ENCODE measurements at regions not wholly inside any gene's neighbourhood (a gene's known extent, or its start where the extent isn't known, plus 50 kb on each side); places are given as distances from the start of the nearest gene placed in this dataset.

GRCh38 chr18:73797419-73797818, 350.2 kb downstream of the FBXO15 start:
- peaks cover 12% of the 10 kb centered on the region for H3K4me1 Mint-ChIP-seq (ENCODE audit: low read depth)
- TF ChIP-seq, protein P1, sequence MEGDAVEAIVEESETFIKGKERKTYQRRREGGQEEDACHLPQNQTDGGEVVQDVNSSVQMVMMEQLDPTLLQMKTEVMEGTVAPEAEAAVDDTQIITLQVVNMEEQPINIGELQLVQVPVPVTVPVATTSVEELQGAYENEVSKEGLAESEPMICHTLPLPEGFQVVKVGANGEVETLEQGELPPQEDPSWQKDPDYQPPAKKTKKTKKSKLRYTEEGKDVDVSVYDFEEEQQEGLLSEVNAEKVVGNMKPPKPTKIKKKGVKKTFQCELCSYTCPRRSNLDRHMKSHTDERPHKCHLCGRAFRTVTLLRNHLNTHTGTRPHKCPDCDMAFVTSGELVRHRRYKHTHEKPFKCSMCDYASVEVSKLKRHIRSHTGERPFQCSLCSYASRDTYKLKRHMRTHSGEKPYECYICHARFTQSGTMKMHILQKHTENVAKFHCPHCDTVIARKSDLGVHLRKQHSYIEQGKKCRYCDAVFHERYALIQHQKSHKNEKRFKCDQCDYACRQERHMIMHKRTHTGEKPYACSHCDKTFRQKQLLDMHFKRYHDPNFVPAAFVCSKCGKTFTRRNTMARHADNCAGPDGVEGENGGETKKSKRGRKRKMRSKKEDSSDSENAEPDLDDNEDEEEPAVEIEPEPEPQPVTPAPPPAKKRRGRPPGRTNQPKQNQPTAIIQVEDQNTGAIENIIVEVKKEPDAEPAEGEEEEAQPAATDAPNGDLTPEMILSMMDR (IDR thresholded peaks at IDR 0.05; ENCODE audit: unreplicated experiment), result no peak
- no peaks in the 10 kb centered on the region for H3K27me3 Mint-ChIP-seq
- H3K27ac Mint-ChIP-seq, result no peak overlapping the region
- no peak for DNase-seq (ENCODE audit: low spot score, unreplicated experiment)
- H3K9me3 Mint-ChIP-seq (ENCODE audit: low read depth), result peaks cover 4% of the 10 kb centered on the region
- no peak overlapping the region for H3K4me3 Mint-ChIP-seq (ENCODE audit: low read depth)
- no peaks in the 10 kb centered on the region for H3K36me3 Mint-ChIP-seq (ENCODE audit: insufficient read depth)

DNA sequence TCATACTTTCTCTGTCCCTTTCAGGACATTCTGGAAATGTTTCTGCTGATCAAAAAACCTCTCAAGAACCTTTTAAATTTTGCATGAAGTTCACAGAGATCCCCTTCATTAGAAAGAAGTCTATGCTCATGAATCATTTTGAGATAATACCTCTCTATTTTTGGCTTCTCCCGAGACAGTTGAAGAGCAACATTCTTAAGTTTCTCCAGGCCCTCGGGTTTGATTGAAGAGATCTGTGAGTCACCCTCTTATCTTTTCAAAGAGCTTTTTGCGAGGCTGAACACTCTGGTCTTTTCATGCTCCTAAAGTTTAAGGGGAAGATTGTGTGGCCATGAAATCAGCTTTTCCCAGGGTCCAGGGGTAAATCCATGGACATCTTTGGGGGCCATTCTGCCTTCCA, 354.2 kb downstream of the FBXO15 start:
- TF ChIP-seq, protein P1 (IDR thresholded peaks at IDR 0.05; ENCODE audit: unreplicated experiment), result no peak
- Mint-ChIP-seq H3K4me1 (ENCODE audit: low read depth) (peaks cover 3% of the 10 kb centered on the region), H3K27ac (no peak overlapping the region), H3K9me3 (ENCODE audit: low read depth) (peaks cover 4% of the 10 kb centered on the region), H3K4me3 (ENCODE audit: low read depth) (no peak overlapping the region), H3K36me3 (ENCODE audit: insufficient read depth) (no peaks in the 10 kb centered on the region), H3K27me3 (no peaks in the 10 kb centered on the region)
- DNase-seq (ENCODE audit: low spot score, unreplicated experiment), result no peak

DNA sequence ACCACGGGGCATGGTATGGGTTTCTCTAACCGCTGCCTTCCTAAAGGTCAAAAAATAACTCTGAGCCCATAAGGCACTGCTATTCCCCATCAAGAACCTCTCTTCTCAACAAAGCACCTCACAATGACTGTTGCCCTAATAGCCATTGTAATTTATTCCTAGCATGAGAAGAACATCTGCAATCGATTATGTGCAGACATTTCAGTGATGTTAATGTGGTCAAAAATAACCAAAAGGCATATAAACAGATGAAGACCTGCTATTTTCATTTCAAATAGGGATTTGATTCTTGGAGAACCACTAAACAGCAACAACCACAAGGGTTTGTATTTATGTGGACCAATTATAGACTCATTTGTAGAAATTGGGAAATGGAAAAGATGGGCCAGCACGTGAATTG, 356.6 kb downstream of the FBXO15 start:
- TF ChIP-seq, protein P1 (IDR thresholded peaks at IDR 0.05; ENCODE audit: unreplicated experiment), result no peak
- H3K36me3 Mint-ChIP-seq (ENCODE audit: insufficient read depth), result peaks cover 4% of the 10 kb centered on the region
- DNase-seq (ENCODE audit: low spot score, unreplicated experiment), result no peak
- H3K4me1 Mint-ChIP-seq (ENCODE audit: low read depth), result peaks cover 3% of the 10 kb centered on the region
- no peak overlapping the region for H3K4me3 Mint-ChIP-seq (ENCODE audit: low read depth)
- no peak overlapping the region for H3K27ac Mint-ChIP-seq
- H3K27me3 Mint-ChIP-seq, result no peaks in the 10 kb centered on the region
- peaks cover 9% of the 10 kb centered on the region for H3K9me3 Mint-ChIP-seq (ENCODE audit: low read depth)

GRCh38 chr18:73790587-73790986, 357.0 kb downstream of the FBXO15 start:
- peaks cover 8% of the 10 kb centered on the region for H3K9me3 Mint-ChIP-seq (ENCODE audit: low read depth)
- peaks cover 4% of the 10 kb centered on the region for H3K36me3 Mint-ChIP-seq (ENCODE audit: insufficient read depth)
- H3K4me3 Mint-ChIP-seq (ENCODE audit: low read depth), result no peak overlapping the region
- DNase-seq (ENCODE audit: low spot score, unreplicated experiment), result no peak
- H3K4me1 Mint-ChIP-seq (ENCODE audit: low read depth), result peaks cover 3% of the 10 kb centered on the region
- TF ChIP-seq, protein P1 (IDR thresholded peaks at IDR 0.05; ENCODE audit: unreplicated experiment), result no peak
- H3K27ac Mint-ChIP-seq, result no peak overlapping the region
- H3K27me3 Mint-ChIP-seq, result no peaks in the 10 kb centered on the region

DNA sequence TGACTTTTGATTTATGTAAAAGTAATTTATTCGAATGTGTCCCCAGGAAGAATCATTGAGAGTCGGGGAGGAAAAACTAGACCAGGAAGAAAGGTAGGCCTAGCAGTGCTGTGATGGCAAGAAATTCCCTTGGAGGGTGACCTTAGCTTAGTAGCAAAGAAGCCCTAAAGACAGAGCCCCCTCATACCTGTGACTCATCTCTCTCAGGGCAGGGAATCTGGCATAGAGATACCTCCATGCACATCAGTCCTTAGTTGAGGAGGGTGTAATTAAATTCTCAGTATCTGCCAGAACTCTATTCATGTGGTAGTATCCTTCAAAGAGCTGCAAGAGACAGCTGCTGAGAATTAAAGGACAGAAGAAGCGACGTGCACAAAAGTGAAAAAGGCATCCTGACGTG, 360.3 kb downstream of the FBXO15 start:
- Mint-ChIP-seq H3K27me3 (no peaks in the 10 kb centered on the region), H3K4me1 (ENCODE audit: low read depth) (no peaks in the 10 kb centered on the region), H3K36me3 (ENCODE audit: insufficient read depth) (peaks cover 4% of the 10 kb centered on the region), H3K27ac (no peak overlapping the region), H3K9me3 (ENCODE audit: low read depth) (peaks cover 5% of the 10 kb centered on the region), H3K4me3 (ENCODE audit: low read depth) (no peak overlapping the region)
- TF ChIP-seq, protein P1 (IDR thresholded peaks at IDR 0.05; ENCODE audit: unreplicated experiment), result no peak
- DNase-seq (ENCODE audit: low spot score, unreplicated experiment), result no peak

All from progenitor cell of endocrine pancreas (in vitro differentiated cells).